Renal cortical epithelial cell (primary cell): ENCODE measurements at regions not wholly inside any gene's neighbourhood (a gene's known extent, or its start where the extent isn't known, plus 50 kb on each side); places are given as distances from the start of the nearest gene placed in this dataset.
"Not testable (repeated sequence)": the region's sequence is repeated elsewhere in the genome, so short reads cannot be mapped to it uniquely, and the experiment has no call there.

Source experiments
- DNase-seq: peaks from one replicate; pipeline ENCODE4 v3.0.0-alpha.2; 2011; ENCODE audit warnings: low read depth

DNA sequence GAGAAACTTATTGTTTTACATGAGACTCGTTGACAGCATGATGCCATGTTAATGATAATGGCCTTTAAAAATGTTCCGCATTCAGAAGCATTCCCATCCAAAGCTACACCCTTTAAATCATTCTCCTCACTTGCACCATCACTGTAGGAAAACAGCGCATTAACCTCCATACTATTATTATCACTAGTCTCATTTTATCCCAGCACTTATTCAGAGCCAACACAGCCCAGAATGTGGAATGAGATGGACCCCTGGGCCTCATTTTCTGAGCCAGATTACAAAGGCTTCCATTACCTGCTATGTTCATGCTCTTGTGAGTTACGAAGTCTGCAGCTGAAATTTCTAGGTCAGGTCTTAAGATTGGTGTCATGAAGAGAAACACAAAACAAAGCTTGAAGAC lies 159.4 kb downstream of the HS3ST3A1 start:
- no peak for DNase-seq

DNA sequence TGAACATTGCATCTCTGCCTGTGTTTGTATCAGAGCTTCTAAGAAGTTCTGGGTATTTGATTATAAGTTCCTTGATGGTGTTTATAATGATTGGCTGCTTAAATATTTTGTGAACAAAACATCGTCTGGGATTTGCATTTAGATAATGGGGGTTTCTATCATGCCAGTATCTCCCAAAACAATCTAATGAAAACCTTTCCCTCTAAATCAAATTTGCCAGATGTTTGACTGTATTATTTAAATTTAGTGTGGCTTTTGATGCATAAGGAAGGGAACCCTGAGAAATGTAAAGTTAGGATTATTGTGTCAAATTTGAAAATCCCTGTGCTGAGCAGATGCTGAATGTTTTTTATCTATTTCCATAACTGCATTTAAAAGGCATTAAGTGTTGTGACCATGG lies 159.9 kb downstream of the HS3ST3A1 start:
- no peak for DNase-seq

DNA sequence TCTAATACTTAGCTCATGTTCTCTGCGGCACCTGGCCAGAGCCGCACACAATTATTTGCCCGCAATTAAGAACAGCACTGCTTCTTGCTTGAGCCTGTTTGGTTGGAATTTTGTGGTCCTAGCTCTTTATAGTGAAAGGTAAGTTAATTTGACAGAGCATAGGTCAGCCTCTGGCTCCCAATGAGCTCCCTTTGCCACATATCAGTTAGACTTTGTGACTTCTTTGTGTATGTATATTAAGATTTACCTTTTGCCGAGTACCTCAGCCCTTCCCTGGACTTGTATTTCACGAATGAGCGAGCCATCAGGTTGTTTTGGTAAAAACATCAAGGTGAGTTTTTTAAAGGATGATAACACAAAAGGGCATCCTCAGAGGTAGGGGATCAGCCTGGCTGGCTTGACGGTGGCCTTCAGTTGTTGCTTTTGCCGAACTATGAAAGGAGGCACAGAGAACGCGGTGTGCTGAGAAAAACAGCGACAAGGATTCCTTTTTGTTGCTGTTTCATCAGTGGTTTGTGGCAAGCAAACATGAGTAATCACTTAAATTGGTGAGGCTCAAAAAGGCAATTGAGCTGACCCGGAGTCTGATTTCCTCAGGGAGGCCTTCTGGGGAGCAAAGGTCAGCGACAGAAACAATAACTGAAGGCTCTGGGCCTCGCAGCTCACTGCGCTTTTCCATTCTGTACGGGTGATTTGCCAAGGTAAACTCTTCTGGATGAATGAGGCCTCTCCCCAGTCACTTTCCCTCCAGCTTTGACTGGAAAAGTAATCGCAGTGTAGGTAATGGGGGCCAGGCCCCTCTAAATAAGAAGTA lies 163.6 kb downstream of the HS3ST3A1 start:
- peak; percentile 72 for DNase-seq

DNA sequence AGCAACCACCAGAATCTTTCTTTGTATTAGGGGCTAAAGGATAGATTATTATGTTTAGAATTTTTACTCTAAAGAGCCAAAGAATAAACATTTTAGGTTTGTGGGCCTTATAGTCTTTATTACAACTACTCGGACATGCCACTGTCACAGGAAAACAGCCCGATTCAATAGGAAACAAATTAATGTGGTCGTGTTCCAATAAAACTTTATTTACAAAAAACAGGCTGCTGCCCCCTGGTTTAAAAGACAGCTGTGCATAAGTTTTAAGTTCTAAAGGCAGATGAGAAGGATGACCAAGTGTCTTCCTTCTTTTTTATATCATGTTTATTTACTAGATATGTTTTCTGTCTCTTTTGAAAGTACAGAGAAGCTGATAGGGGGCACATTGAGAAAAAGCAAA lies 166.5 kb downstream of the HS3ST3A1 start:
- no peak for DNase-seq

DNA sequence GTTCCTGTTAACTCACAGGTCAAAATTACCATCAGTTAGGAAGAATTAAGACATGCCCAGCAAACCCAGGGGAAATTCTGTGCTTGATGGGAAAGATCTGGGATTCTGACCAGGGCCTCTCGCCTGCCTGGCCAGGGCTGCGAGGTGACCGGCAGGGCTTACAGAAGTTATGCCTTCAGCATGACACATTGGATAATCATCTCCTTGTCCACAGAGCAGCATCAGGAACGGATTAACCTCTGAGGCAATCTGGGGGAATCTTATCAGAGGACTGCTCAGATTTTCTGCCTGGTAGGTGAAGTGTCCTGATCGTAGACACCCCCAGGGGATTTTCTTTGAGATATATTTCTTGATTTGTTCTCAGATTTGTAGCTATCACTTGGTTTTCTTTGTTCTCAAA lies 172.5 kb downstream of the HS3ST3A1 start:
- peak; percentile 18 for DNase-seq

DNA sequence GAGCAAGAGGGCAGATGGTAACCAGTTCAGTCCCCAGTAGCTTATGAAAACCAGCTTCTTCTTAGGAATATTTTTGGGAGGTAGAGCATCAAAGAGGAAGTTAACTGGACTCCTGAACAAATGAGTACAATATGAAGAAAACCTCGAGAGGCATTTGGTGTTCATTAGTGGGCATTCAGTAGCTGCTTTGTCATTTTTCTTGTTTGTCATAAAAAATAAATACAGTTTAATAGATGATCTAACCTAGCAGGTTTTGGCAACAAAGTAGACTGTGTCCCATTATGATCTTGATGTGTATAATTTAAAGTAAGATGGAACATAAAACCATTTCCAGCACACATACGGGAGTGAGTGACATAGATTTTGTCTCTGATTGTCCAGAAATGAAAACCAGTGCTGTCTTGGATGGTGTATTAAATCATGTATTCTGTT lies 173.1 kb downstream of the HS3ST3A1 start:
- no peak for DNase-seq

DNA sequence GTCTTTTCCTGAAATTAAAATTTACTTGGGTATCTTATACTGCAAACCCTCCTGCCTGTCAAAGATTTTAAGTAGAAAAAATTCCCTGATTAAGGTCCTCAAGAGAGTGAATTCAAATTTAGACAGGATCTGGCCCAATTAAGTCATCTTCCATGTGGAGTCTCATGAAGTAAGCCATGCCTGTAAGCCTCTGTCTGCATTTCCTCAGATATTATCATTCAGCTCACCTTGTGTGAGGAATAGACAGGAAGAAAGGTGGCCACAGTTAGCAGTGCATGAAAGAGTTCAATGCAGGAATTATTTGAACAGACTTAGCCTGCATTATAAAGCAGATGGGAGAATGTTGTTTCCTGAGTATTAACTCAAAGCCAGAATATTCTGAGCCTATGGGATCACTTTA lies 174.7 kb downstream of the HS3ST3A1 start:
- no peak for DNase-seq

DNA sequence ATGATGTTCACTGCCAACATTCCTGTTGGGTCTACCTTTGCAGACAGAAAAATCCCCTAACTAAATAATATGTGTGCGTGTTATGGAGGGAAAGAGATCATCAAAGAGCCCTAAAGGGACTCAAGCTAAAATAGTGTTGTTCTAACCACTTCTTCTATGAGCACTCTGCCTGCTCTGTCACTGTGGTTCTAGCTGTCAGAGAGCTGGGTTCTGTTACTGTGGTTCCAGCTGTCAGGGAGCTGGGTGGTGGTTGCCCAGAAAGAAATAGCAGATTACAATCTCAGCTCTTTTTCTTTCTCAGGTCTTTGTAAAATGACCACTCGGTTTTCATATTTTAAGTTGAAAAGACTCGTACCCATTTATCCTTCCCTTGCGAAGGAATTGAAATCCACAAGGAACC lies 176.3 kb downstream of the HS3ST3A1 start:
- DNase-seq = no peak

DNA sequence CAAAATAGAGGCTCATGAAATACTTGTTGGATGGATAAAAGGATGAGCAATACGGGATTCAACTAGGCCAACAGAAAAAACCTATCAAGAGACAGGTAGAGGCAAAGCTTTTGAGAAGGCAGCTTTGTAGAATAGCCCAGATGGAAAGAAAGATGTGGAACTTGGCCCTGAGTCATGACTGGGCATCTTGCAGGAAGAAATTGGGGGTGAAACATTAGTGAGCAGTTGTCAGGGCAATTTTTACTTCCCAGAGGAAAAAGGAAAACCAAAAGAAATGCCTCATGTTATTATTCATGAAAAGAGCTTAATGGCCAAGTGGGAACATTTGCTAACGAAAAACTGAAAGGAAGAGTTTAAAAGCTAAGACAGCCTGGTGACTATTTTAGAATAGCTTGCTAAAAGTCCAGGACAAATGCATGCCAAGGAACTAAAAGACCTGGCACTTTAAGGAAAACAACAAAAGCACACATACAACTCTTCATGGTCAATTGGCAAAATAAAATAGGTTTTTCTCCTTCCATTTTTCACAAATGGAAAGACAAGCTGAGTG lies 180.1 kb downstream of the HS3ST3A1 start:
- no peak for DNase-seq

DNA sequence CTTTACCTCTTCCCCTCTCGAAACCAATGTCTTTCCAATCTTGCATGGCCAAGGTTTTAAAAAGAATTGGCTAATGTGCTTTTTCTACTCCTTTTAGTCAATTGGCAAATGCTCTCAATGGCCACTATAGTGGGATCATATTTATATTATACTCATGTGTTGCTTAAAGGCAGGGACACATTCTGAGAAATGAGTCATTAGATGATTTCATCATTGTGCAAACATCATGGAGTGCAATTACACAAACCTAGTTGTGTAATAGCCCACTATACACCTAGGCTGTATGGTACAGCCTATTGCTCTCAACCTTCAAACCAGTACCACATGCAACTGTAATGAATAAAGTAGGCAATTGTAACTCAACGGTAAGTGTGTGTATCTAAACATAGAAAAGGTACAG lies 180.9 kb downstream of the HS3ST3A1 start:
- peak; percentile 69 for DNase-seq

DNA sequence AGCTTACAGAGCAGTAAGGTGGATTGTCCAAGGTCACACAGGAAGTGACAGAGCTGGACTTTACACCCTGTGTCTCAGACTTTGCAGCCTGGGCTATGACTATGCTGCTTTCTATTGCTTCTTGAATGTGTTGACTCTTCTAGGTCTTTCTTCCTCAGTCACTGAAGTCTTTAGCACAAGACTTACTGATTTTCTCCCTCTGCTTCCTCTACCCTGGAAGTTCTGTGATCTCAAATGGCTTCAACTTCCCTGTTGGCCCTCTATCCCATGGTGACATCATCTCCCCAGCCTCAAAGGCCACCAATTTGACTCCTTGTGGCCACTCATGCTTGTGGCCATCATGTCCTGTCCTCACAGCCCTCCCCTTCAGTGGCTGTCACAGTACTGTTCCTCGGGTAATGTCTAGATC lies 181.3 kb downstream of the HS3ST3A1 start:
- no peak for DNase-seq

DNA sequence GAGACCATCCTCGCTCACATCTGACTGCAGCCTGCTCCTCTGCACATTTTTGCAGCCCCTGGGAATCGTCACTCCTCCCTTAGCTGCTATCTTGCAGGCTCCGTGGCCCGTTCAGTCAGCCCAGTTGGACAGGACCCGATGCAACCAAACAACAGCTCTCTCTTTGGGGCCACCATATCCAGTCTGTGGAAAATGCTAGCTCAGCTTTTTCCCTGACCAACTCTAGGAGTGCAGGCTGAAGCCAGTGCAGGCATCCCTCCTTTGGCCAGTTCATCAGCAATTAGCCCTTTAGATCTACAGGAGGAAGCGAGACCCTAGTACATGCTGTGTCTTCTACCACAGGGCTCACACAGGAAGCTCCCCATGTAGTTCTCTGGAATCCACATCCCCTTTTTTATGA lies 182.1 kb downstream of the HS3ST3A1 start:
- DNase-seq = no peak

DNA sequence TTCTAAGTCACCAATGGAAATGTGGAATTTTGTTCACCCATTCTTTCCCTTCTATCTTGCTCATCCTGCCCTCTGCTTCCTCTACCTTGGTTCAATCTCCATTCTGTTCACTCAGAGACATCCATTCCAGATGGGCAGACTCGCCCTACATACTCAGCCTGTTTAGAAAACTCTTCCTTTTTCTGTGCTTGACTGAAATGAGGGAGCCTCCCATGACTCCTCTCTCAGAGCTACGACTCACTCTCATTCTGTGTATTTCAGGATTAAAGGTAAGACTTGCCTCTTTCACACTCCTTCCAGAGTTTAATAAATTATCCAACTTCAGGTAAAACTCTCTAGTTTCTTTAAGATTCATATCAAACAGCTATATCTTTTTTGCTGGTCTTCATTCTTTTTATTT lies 182.8 kb downstream of the HS3ST3A1 start:
- no peak for DNase-seq

DNA sequence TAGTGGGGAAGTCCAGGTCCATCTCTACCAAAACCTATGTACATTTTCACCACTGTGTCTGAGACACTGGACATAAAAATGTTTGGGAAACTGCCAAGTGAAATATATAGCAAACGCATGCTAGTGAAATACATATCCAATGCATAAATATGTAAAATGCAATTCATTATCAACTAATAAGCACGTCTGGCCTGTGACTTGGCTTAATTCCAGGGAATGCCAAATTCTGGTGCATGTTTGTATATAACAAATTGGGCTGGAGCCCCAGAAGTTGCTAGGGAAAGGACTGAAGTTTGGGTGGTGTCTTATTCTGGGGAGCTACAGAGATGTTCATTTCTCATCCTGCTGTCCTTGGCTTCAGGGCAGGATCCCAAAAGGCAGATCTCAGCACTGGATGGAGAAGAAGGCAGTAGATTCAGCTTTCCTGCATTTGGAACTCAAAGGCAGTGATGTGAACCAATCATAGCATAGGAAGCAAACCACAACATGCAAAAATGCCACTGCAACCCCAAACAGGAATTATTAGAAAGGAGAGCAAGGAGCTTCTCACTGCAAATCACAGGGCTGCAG lies 184.3 kb downstream of the HS3ST3A1 start:
- DNase-seq = no peak

DNA sequence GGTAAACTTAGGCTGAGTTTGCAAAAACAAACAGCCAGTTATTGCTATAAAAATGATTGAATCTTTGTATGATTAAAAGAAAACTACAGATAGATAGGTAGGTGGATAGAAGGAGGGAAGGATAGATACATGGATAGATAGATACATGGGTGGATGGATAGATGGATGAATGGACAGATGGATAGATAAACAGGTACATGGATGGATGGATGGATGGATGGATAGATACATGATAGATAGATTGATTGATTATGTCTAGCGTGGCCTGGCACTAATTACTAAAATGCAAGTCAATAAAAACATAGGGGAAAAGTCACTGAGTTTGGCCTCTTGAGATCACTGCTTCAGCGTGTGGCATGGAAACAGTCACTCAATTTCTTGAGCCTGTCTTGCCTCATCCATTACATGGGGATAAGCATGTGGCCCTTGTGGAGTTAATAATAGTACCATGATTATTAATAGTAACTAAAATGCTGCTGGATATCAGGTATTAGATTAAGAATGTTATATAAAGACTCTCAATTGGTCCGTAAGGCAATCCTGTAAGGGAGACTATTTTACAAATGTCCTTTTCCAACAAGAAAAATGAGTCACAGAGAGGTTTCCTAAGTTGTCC lies 184.9 kb downstream of the HS3ST3A1 start:
- no peak for DNase-seq

DNA sequence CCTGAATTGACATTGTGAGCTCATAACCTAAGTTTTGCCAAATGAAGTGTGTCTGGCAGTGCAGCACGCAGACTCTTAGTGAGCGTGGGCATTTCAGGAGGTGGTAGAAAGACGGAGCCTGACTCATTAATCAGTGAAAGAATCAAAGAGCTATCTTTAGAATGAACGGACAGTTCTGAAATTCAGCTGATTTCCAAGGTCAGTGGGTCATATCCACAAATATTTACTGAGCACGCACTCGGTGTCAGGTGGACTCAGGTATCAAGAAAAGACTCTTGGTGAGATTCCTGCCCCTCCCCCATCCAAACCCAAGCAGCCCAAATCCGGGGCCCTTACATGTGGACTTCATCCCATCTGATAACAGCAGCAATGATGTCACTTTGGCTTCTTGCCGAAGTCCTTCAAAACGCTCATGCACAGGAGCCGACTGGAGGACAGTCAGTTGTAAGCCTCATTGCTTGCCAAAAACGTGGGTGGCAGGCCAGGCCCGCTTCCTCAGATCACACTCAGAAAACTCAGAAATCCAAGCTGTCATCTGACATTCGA lies 185.8 kb downstream of the HS3ST3A1 start:
- no peak for DNase-seq

DNA sequence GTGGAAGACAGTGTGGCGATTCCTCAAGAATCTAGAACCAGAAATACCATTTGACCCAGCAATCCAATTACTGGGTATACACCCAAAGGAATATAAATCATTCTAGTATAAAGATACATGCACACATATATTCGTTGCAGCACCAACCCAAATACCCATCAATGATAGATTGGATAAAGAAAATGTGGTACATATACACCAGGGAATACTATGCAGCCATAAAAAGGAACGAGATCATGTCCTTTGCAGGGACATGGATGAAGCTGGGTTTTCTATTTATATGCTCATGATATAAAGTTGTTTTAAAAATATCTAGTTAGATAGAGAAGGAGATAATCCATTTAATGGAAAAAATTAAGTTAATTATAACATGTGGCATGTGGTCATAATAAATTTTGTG lies 186.5 kb downstream of the HS3ST3A1 start:
- not testable (repeated sequence) for DNase-seq

DNA sequence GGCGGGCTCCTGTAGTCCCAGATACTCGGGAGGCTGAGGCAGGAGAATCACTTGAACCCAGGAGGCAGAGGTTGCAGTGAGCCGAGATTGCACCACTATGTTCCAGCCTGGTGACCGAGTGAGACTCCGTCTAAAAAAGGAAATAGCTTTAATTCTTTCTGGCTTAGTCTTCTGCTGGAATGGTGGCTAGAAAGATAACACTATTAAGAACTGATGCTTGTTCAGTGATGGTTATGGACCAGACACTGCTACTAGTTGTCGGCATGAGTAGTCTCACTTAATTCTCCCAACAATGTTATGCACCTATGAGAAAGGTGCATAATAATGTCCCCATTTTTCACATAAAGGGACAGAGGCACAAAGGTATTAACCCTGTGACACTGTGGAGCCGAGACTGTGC lies 188.7 kb downstream of the HS3ST3A1 start:
- DNase-seq = no peak

DNA sequence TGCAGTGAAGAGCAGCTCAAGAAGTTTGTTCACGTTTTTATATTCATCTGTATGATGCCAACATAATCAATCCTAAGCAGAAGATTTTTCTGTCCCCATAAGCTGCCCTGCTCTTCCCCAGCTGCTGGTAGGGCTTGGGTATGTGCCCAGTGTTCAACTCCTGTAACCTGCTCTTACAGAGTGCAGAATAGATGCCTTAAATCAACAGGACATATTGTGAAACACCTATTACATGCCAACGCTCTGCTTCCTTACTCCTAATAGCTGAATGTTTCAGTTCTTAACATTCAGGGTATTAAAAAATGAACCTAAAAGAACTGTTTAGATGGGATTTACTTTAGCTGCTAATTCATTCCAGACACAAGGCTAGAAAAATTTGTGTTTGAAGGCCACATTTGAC lies 190.9 kb downstream of the HS3ST3A1 start:
- DNase-seq = peak; percentile 58

DNA sequence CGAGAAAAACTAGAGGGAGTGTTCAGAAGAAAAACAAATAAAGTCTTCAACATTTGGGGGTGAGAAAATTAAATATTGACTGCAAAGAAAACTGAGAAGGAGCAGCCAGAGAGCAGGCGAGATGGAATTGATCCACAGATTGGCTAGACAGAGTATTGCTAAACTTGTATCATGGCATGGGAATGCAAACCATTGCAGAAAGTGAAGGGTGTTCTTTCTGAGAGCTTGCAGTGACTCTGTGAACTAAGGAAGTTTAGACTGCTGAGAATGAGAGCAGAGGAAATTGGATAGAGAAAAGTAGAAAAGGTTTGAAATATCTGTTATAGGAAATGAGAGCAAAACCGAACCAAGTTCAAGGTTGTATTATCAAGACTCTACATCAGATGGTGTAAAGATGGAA lies 191.5 kb downstream of the HS3ST3A1 start:
- no peak for DNase-seq

DNA sequence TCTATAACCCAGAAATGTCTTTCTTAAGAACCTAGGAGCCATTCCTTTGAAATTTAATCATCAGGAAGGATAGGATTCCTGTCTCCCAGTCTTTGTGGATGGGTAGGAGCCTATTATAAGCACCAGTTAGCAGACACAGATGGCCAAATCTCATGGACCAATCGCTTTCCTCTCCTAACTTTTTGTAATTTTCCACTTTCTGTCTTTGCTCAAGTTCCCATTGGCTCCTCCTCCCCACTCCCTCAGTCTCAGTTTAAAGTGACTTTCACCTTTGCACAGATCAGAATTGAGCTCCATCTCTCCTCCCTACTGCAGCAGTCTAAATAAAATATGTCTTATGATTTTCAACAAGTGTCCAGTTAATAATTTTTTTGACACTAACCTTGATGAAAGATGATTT lies 192.3 kb downstream of the HS3ST3A1 start:
- no peak for DNase-seq

DNA sequence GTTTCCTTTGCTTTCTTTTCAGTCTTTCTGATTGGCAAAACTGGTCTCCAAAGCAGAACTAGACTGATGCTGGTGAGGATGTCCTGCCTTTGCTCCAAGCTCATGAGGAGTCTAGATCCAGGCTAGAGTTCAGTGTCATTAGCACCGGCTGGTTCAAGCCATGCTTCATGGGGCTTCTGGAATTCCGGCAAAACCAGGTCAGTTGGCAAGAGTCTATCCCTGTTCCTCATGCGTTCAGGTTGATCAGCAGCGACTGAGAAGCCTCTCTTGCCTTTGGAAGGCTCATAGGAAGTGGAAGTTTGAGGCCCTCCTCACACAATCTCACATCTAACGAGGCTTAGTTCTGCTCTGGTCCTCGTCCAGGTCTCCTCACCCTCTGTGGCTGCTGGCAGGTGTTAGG lies 194.3 kb downstream of the HS3ST3A1 start:
- no peak for DNase-seq

DNA sequence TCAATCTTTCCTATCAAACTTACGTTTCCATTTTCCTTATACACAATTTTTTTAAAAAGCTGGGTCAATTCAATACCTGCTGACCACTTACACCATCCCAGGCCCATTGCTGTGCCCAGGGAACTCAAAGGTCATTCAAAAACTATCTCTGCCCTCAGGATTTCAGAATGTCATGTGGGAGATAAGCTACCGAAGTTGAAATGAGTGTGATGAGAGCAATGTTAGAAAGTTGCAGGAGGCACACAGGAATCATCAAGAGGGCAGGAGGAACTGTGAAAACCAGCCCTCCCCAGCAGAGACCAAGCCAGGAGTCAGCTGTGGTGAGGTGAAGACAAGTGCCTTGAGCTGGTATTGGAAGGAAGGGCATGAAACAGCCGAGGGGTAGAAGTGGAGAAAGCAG lies 195.9 kb downstream of the HS3ST3A1 start:
- no peak for DNase-seq
